ENCODE measurements at regions not wholly inside any gene's neighbourhood (a gene's known extent, or its start where the extent isn't known, plus 50 kb on each side); places are given as distances from the start of the nearest gene placed in this dataset.
A peak's percentile ranks its signal among the peaks of the same experiment; 100 is the strongest.

- ATAC-seq = no peak
These were observed 968.2 kb upstream of the NR2F2 start for GRCh38 chr15:95362306-95362705.

DNA sequence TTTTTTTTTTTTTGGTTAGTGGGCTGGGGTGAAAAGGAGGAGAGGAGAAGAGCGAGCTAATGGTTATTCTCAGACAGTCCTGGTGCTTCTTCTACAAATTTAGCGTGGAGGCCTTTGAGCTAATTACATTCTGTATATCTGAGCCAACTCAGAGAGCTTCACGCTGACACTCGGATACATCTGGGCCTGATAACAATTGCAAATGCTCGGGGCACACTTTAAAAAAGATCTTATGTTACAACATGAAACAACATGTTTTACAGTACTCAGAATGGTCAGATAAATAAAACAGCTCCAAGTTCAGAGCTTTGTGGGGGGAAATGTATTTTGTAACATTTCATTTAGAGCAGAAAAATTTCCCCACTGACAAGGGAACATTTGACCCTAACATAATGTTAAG, 966.9 kb upstream of the NR2F2 start:
- intact Hi-C loops (cut with micrococcal nuclease) = no loop called here

More at GRCh38 chr15:95362306-95362705, 968.2 kb upstream of the NR2F2 start:
- no peak for DNase-seq
- intact Hi-C loops (cut with micrococcal nuclease) = no loop called here

DNA sequence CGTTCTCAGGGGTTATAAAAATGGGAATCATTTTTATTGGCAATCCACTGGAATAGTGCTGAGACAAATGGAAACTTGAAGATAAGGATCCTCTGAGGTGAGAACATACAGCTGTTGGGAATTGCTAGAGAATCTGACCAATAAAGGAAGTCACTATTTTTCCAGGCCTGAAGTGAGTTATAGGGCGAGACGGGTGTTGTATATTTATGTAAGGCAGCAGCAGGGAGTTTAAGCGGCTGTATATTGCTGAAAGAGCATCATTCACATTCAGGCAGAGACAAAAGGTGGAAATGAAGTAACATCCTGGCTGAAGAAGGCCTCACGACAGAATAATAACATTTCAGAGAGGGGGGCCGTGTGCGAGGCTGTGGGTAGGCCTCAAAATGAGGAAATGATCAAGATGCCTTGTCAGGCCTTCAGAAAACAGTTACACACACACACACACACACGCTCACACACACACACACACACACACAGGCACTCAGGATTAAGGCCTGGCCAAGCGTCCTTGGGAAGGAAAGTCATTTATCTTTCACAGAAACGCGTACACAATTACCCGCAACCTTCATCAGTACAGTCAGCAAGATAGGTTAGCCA, 964.9 kb upstream of the NR2F2 start:
- intact Hi-C loops (cut with micrococcal nuclease) = no loop called here
- DNase-seq = peak; percentile 30
- ATAC-seq = peak; percentile 80

More for the DNA sequence above, 966.9 kb upstream of the NR2F2 start:
- ATAC-seq = no peak
- DNase-seq = no peak

GRCh38 chr15:95368191-95368590, 962.3 kb upstream of the NR2F2 start:
- no peak for ATAC-seq
- no peak for DNase-seq
- intact Hi-C loops (cut with micrococcal nuclease) = no loop called here

DNA sequence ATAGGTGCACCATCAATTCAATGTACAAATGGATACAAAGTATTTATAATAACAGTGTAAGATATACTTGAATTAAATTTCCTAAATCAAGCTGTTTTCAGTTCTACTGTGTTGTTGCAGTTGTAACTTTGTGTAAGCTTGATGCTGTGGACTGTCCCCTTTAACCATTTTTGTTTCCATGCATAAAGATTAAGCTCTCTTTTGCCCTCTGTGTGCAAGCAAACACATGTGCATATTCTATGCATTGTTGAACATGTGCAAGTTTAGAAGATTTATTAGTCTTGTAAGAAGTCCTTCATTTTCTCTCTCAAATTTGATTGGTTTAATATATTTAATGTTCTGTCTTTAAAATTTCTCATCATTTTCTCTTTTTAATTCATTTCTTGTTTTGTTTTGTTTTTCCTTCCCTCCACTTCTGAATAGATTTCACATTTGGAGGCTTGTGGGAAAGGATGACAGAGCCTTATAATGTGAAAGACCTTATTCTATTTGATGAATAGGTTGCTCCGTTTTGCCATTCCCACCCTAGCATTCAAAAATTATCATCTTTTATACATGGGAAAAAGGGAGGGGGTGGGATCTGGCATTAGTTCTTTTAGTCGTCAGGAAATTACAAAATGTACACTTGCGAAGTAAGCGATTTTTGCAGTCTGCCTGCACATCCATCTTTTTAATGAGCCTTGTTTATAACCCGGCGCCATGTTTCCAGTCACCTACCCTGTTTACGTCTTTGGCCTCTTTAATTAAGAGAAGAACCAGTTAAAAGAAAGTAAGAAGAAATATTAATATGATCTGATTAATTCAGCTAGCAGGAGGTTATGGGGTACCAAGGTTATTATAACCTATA, 961.5 kb upstream of the NR2F2 start:
- ATAC-seq = no peak
- intact Hi-C loops (cut with micrococcal nuclease) = no loop called here
- no peak for DNase-seq

GRCh38 chr15:95370291-95370690, 960.2 kb upstream of the NR2F2 start:
- DNase-seq (no peak), ATAC-seq (no peak)
- intact Hi-C loops (cut with micrococcal nuclease) = no loop called here

DNA sequence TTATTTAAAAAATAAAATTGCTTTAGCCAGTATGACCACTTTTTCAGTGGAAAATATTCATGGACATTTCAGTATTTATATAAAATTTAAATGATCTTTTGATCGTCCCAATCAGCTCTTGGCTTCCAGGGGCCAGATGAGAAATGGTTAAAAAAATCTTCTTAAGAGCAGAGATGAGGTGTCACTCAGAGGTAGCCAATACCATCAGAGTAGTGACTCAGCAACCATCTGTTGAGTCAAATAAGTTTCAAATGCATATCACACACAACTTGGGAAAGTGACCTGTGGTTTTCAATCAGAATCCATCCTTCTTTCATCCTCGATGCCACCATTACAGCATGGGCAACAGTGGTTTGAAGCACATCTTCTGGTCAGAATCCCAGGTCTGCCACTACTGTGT, 958.8 kb upstream of the NR2F2 start:
- intact Hi-C loops (cut with micrococcal nuclease) = no loop called here
- no peak for DNase-seq
- no peak for ATAC-seq

DNA sequence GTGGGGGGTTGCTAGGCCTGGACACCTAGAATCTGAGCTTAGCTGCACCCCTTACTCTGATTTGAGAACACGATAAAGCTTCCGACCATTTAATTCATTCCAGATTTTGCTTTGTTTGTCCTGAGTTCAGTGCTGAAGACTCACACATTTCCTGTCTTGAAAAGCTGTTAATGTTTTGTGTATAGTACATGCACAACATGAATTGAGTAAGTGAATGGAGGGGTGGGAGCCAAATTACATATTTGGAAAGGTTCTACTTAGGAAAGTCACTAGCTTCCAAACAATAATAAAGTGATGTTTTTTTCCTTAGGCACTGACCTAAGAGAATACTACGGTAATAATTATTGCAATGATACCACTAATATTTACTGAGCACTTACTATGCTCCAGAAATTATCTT, 955.2 kb upstream of the NR2F2 start:
- ATAC-seq (no peak), DNase-seq (no peak)
- intact Hi-C loops (cut with micrococcal nuclease) = no loop called here

GRCh38 chr15:95377258-95377852, 953.1 kb upstream of the NR2F2 start:
- DNase-seq (no peak), ATAC-seq (no peak)
- intact Hi-C loops (cut with micrococcal nuclease) = no loop called here

GRCh38 chr15:95394186-95395067, 936.1 kb upstream of the NR2F2 start:
- intact Hi-C loops (cut with micrococcal nuclease) = no loop called here
- ATAC-seq = no peak
- no peak for DNase-seq

- no peak for DNase-seq
- intact Hi-C loops (cut with micrococcal nuclease) = no loop called here
- ATAC-seq = no peak
These were observed 930.1 kb upstream of the NR2F2 start for GRCh38 chr15:95400428-95400827.

DNA sequence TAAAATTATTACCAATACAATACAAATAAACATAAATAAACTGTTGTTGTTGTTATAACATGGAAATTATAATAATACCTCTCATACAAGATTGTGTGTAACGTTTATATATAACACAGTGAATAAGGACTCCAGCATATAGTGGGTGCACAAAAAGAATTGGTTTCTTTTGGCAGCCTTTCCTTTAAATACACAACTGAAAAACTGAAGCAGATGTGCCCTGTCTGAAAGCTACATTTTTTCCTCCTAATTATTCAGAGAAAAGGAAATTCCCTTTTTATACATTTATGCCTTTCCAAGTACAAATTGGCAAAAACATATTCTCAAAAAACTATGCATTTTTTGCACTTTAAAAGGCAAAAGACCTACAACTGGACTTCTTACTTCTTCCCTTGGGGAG, 928.9 kb upstream of the NR2F2 start:
- ATAC-seq (no peak), DNase-seq (no peak)
- intact Hi-C loops (cut with micrococcal nuclease) = no loop called here

- DNase-seq (no peak), ATAC-seq (no peak)
- intact Hi-C loops (cut with micrococcal nuclease) = no loop called here
These were observed 925.1 kb upstream of the NR2F2 start for GRCh38 chr15:95405447-95405846.

DNA sequence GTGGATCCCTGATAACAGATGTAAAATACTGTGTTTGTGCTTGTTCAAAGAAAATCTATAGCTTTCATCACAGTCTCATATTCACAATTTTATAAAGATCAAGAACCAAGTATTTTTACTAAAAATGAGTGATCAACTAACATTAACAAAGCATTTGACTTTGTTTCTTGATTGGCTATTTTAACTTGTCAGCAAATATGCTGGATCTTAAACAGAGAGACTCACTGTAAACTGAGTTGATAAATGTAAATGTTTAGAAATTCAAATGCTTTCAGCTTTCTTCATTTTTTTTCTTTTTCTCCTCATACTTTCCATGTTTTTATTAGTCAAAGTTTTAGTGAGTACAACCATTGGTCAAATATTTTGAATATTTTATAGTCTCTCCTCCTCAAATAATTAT, 923.0 kb upstream of the NR2F2 start:
- DNase-seq (no peak), ATAC-seq (no peak)
- intact Hi-C loops (cut with micrococcal nuclease) = no loop called here

- ATAC-seq (no peak), DNase-seq (no peak)
- intact Hi-C loops (cut with micrococcal nuclease) = no loop called here
These were observed 921.3 kb upstream of the NR2F2 start for GRCh38 chr15:95409211-95409610.

DNA sequence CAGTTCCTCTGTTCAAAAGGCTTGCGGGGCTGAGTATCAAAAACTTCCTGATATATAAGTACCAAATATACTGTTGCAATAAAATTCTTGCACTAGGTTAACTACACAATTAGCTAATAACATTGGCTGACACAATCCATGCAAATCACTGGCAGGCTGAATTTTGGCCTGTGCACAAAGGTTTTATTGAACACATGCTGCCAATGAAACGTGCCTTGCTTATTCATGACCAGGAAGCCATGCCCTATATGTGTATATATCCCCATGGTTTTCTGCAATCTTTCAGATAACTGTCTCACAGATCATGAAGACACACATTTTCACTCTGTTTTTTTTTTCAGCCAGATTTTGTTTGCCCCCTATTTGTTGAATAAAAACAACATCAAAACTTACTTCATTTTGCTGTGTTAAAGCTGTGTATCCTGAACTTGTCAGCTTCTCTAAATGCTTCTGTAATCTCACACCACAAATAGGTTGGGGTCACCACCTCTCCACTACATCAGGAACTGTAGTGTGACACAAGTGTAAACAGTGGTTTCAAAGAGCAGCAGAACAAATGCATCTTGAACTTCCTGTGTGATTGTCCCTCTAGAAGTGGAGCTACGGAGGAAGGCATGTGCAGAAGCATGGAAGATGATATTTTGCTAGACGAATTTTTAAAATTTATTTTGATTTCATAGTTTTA, 920.7 kb upstream of the NR2F2 start:
- no peak for ATAC-seq
- no peak for DNase-seq
- intact Hi-C loops (cut with micrococcal nuclease) = no loop called here

GRCh38 chr15:95410757-95411156, 919.7 kb upstream of the NR2F2 start:
- intact Hi-C loops (cut with micrococcal nuclease) = no loop called here
- ATAC-seq = no peak
- no peak for DNase-seq

GRCh38 chr15:95416576-95416975, 913.9 kb upstream of the NR2F2 start:
- intact Hi-C loops (cut with micrococcal nuclease) = no loop called here
- ATAC-seq (no peak), DNase-seq (no peak)

- DNase-seq (no peak), ATAC-seq (no peak)
- intact Hi-C loops (cut with micrococcal nuclease) = no loop called here
These were observed 912.7 kb upstream of the NR2F2 start for GRCh38 chr15:95417761-95418160.
